CD4-positive, alpha-beta T cell (primary cell): ENCODE measurements at regions not wholly inside any gene's neighbourhood (a gene's known extent, or its start where the extent isn't known, plus 50 kb on each side); places are given as distances from the start of the nearest gene placed in this dataset.

Source experiments
- ATAC-seq: fragments of 200-7000 bp; cut with Tn5 transposase; one replicate; pipeline ENCODE4 v1.10.0; 2022; ENCODE audit warnings: mild to moderate bottlenecking; ENCODE audit not compliant: poor library complexity
- CTCF ChIA-PET: fragments of 350-600 bp; sonication (Branson Sonifier 250); formaldehyde crosslinking; loops from one replicate; lab custom pipeline; 2021; ENCODE audit warnings: antibody characterized with exemption, inconsistent platforms; lab: Charles Lee
- POLR2A ChIA-PET: fragments of 350-600 bp; sonication (Branson Sonifier 250); formaldehyde crosslinking; loops from one replicate; lab custom pipeline; 2021; ENCODE audit warnings: antibody characterized with exemption, inconsistent platforms; lab: Charles Lee
- DNase-seq, 14 experiments: peaks; one replicate each; pipeline ENCODE4 v3.0.0-alpha.2; 2013 to 2020; ENCODE audit warnings: mixed read lengths in 2 of 14
- H3K27ac ChIP-seq, 2 donors: one replicate each; pipeline versions ENCODE4 v1.5.1 to v1.7.0; 2013; ENCODE audit warnings: low read length in 2 of 2, low read depth in 1 of 2, mild to moderate bottlenecking in 1 of 2
- H3K27me3 ChIP-seq, 2 experiments: 1 replicate in 1 of 2; 2 replicates in 1 of 2; pipeline versions ENCODE4 v1.6.1 to v1.7.0; 2013; ENCODE audit warnings: low read length in 2 of 2, control low read depth in 1 of 2, mild to moderate bottlenecking in 1 of 2, moderate library complexity in 1 of 2; ENCODE audit not compliant: insufficient read depth in 2 of 2, control insufficient read depth in 1 of 2
- H3K36me3 ChIP-seq: one replicate; pipeline ENCODE4 v1.6.1; 2013; ENCODE audit warnings: low read length, control low read depth; ENCODE audit not compliant: insufficient read depth
- H3K4me1 ChIP-seq: one replicate; pipeline ENCODE4 v1.6.1; 2013; ENCODE audit warnings: low read length, control low read depth; ENCODE audit not compliant: insufficient read depth
- H3K4me3 ChIP-seq: one replicate; pipeline ENCODE4 v1.5.1; 2013; ENCODE audit warnings: mild to moderate bottlenecking, low read length, moderate library complexity
- H3K9me3 ChIP-seq, 2 experiments: 1 replicate in 1 of 2; 2 replicates in 1 of 2; pipeline versions ENCODE4 v1.6.1 to v1.7.0; 2013; ENCODE audit warnings: low read length in 2 of 2, mild to moderate bottlenecking in 2 of 2, control low read depth in 1 of 2, moderate library complexity in 1 of 2; ENCODE audit not compliant: control insufficient read depth in 1 of 2, insufficient read depth in 1 of 2
- H3K27ac Mint-ChIP-seq: one replicate; pipeline ENCODE4 v1.8.0; 2020; ENCODE audit warnings: mixed read lengths
- H3K27me3 Mint-ChIP-seq: one replicate; pipeline ENCODE4 v1.8.0; 2021; ENCODE audit warnings: mixed read lengths
- H3K36me3 Mint-ChIP-seq: one replicate; pipeline ENCODE4 v1.8.0; 2021; ENCODE audit warnings: low read depth, mixed read lengths
- H3K4me1 Mint-ChIP-seq: one replicate; pipeline ENCODE4 v1.8.0; 2021; ENCODE audit warnings: low read depth, mixed read lengths
- H3K4me3 Mint-ChIP-seq: one replicate; pipeline ENCODE4 v1.8.0; 2020; ENCODE audit warnings: mild to moderate bottlenecking, mixed read lengths
- H3K9me3 Mint-ChIP-seq: one replicate; pipeline ENCODE4 v1.8.0; 2020; ENCODE audit warnings: mixed read lengths
- intact Hi-C, 2 experiments: fragments of 100-400 bp; cut with DNase I in 1 of 2; cut with micrococcal nuclease in 1 of 2; formaldehyde crosslinking; loops; one replicate each; pipeline versions ENCODE4 v1.15.1 to v1.9.0; 2023 to 2025; cut with DNase I, micrococcal nuclease
- TF ChIP-seq, protein P1 (sequence below): fragments of 200-600 bp; IDR thresholded peaks from one replicate; pipeline ENCODE4 v1.8.0; 2022; ENCODE audit warnings: antibody characterized with exemption, mild to moderate bottlenecking

GRCh38 chr4:181784881-181785280 lies 458.3 kb upstream of the TENM3 start:
- ATAC-seq (no peak), DNase-seq (no peak)
- Histone ChIP-seq H3K36me3 (no peaks in the 10 kb centered on the region), H3K9me3 (peaks cover 0 to 8% of the 10 kb centered on the region in 2 experiments), H3K27me3 (no peaks in the 10 kb centered on the region), H3K27ac (no peak overlapping the region), H3K4me3 (no peak overlapping the region), H3K4me1 (no peaks in the 10 kb centered on the region)
- ChIA-PET CTCF (no interaction called here), POLR2A (no interaction called here)
- Mint-ChIP-seq H3K9me3 (peaks cover 8% of the 10 kb centered on the region), H3K4me1 (no peaks in the 10 kb centered on the region), H3K36me3 (no peaks in the 10 kb centered on the region), H3K27me3 (no peaks in the 10 kb centered on the region), H3K4me3 (no peak overlapping the region), H3K27ac (no peak overlapping the region)
- TF ChIP-seq, protein P1, sequence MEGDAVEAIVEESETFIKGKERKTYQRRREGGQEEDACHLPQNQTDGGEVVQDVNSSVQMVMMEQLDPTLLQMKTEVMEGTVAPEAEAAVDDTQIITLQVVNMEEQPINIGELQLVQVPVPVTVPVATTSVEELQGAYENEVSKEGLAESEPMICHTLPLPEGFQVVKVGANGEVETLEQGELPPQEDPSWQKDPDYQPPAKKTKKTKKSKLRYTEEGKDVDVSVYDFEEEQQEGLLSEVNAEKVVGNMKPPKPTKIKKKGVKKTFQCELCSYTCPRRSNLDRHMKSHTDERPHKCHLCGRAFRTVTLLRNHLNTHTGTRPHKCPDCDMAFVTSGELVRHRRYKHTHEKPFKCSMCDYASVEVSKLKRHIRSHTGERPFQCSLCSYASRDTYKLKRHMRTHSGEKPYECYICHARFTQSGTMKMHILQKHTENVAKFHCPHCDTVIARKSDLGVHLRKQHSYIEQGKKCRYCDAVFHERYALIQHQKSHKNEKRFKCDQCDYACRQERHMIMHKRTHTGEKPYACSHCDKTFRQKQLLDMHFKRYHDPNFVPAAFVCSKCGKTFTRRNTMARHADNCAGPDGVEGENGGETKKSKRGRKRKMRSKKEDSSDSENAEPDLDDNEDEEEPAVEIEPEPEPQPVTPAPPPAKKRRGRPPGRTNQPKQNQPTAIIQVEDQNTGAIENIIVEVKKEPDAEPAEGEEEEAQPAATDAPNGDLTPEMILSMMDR = no peak
- intact Hi-C loops = no loop called here

DNA sequence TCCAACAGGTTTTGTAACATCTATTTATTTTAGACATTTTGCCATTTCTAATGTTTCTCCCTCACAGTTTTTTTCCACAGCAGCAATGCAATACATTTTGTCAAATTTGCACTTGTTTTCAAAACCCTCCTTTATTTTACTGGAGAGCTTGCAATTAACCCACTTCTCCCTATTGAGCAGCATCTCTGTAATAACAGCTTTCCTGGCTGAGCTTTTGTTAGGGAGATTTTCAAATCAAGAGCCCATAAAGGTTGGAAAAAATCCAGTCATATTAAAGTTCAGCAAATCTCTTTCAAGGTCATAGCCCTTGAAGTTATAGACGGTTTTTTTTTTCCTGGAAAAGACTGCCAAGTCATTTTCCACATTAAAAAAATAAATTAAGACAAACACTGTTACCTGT lies 450.6 kb upstream of the TENM3 start:
- DNase-seq = no peak
- H3K27ac Mint-ChIP-seq = no peak overlapping the region

DNA sequence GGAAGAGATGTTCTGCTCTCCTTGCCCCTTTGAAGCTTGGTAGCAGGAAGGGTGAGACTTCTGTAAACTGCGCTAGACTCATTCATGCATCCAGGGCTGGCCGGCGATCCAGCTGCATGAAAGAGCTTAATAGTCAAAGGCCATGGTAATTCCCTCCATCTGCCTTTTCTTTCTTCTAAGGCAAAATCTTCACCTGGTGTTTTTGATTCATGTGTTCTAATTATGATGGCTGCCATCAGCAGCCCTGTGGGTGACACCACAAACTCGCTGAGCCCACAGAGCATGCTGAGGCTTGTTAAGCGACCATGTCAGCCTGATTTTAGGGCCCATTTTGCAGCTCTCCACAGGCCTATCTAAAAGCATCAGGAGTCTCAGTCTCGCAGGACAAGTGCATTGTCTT lies 450.1 kb upstream of the TENM3 start:
- no peaks in the 10 kb centered on the region for H3K27me3 ChIP-seq
- intact Hi-C loops = no loop called here
- H3K9me3 ChIP-seq = peaks cover 5 to 8% of the 10 kb centered on the region in 2 experiments
- H3K4me1 Mint-ChIP-seq = no peaks in the 10 kb centered on the region
- ChIA-PET POLR2A (no interaction called here), CTCF (no interaction called here)
- DNase-seq = no peak
- no peaks in the 10 kb centered on the region for H3K27me3 Mint-ChIP-seq
- no peaks in the 10 kb centered on the region for H3K36me3 ChIP-seq
- H3K4me3 ChIP-seq = no peak overlapping the region
- no peak for ATAC-seq
- TF ChIP-seq, protein P1 = no peak
- H3K36me3 Mint-ChIP-seq = no peaks in the 10 kb centered on the region
- no peak overlapping the region for H3K27ac ChIP-seq
- H3K4me1 ChIP-seq = no peaks in the 10 kb centered on the region
- no peak overlapping the region for H3K27ac Mint-ChIP-seq
- no peak overlapping the region for H3K4me3 Mint-ChIP-seq
- H3K9me3 Mint-ChIP-seq = peaks cover 12% of the 10 kb centered on the region

More for the DNA sequence above, 450.6 kb upstream of the TENM3 start:
- ATAC-seq = no peak
- H3K36me3 Mint-ChIP-seq = no peaks in the 10 kb centered on the region
- H3K36me3 ChIP-seq = no peaks in the 10 kb centered on the region
- no peak overlapping the region for H3K27ac ChIP-seq
- peaks cover 5 to 8% of the 10 kb centered on the region in 2 experiments for H3K9me3 ChIP-seq
- H3K4me3 ChIP-seq = no peak overlapping the region
- intact Hi-C loops = no loop called here
- H3K27me3 ChIP-seq = no peaks in the 10 kb centered on the region
- no peaks in the 10 kb centered on the region for H3K27me3 Mint-ChIP-seq
- ChIA-PET CTCF (interaction anchor here (0.6 kb wide), 1 partner anchor 1115 kb away, joined by 3 read pairs; no protein-coding TSS in a partner anchor), POLR2A (no interaction called here)
- TF ChIP-seq, protein P1 = no peak
- H3K9me3 Mint-ChIP-seq = peaks cover 11% of the 10 kb centered on the region
- no peaks in the 10 kb centered on the region for H3K4me1 Mint-ChIP-seq
- H3K4me3 Mint-ChIP-seq = no peak overlapping the region
- H3K4me1 ChIP-seq = no peaks in the 10 kb centered on the region
